HepG2 (cell line): ENCODE measurements at regions not wholly inside any gene's neighbourhood (a gene's known extent, or its start where the extent isn't known, plus 50 kb on each side); places are given as distances from the start of the nearest gene placed in this dataset.

ENCODE experiments used
- ATAC-seq: fragments of 200-7000 bp; cut with Tn5 transposase; 3 replicates; pipeline ENCODE4 v1.9.1; 2020; ENCODE audit warnings: mild to moderate bottlenecking, moderate library complexity
- BruUV-seq: library from RNA; stranded (reverse); fragments of 400-500 nt; replicated peaks from 2 replicates; lab custom pipeline; 2021; lab: Mats Ljungman, UMichigan
- CTCF ChIA-PET: fragments of 300-600 bp; formaldehyde crosslinking; extraction: SDS; loops from one replicate; lab custom pipeline; 2021; ENCODE audit warnings: low total read pairs, inconsistent platforms, low intra/inter-chr PET ratio; lab: Yijun Ruan, JAX
- POLR2A ChIA-PET: fragments of 350-600 bp; sonication (Branson Sonifier 250); formaldehyde crosslinking; loops from one replicate; lab custom pipeline; 2020; ENCODE audit warnings: antibody characterized with exemption, inconsistent platforms; lab: Yijun Ruan, JAX
- DNase-seq: peaks from one replicate; pipeline ENCODE4 v3.0.0-alpha.2; 2015; ENCODE audit warnings: low spot score
- FAIRE-seq: peaks from 3 replicates; lab custom pipeline; 2011; peaks lifted over from hg19 to GRCh38; lab: Jason Lieb, UNC
- H2AFZ ChIP-seq: one replicate; pipeline ENCODE4 v1.6.1; 2011; ENCODE audit warnings: low read length, inconsistent platforms
- H3K27ac ChIP-seq: fragments of 300-600 bp; 3 replicates; pipeline ENCODE4 v1.8.0; 2011; ENCODE audit warnings: mixed run types, mild to moderate bottlenecking, mixed read lengths, low read length, inconsistent platforms; ENCODE audit not compliant: insufficient read depth; ENCODE audit errors: extremely low read length
- H3K27me3 ChIP-seq, 2 experiments: fragments of 200-600 bp in 1 of 2; 2 replicates in 1 of 2; 3 replicates in 1 of 2; pipeline versions ENCODE4 v1.6.0 to v1.8.0; 2011; ENCODE audit warnings: low read length in 2 of 2, mild to moderate bottlenecking in 2 of 2, moderate library complexity in 2 of 2, inconsistent platforms in 1 of 2; ENCODE audit not compliant: insufficient read depth in 2 of 2, control insufficient read depth in 1 of 2
- H3K36me3 ChIP-seq, 2 experiments: fragments of 200-600 bp in 1 of 2; replicated peaks in 1 of 2; 2 replicates in 1 of 2; 3 replicates in 1 of 2; pipeline versions ENCODE4 v1.5.1 to v1.8.0; 2011; ENCODE audit warnings: low read length in 2 of 2, inconsistent platforms in 1 of 2; ENCODE audit not compliant: insufficient read depth in 2 of 2, control insufficient read depth in 1 of 2
- H3K4me1 ChIP-seq: 2 replicates; pipeline ENCODE4 v1.5.1; 2012; ENCODE audit warnings: low read length, inconsistent platforms; ENCODE audit not compliant: insufficient read depth
- H3K4me2 ChIP-seq: 2 replicates; pipeline ENCODE4 v1.6.0; 2011; ENCODE audit warnings: low read depth, low read length, inconsistent platforms
- H3K4me3 ChIP-seq, 3 experiments: fragments of 200-600 bp in 1 of 3; sonication (generic), shearing (Covaris generic) in 1 of 3; replicated peaks in 1 of 3; 2 replicates each; pipeline ENCODE4 v1.5.1; 2011 to 2016; ENCODE audit warnings: low read length in 3 of 3, inconsistent platforms in 2 of 3, low read depth in 2 of 3, mild to moderate bottlenecking in 2 of 3, control low read depth in 1 of 3, mixed read lengths in 1 of 3; ENCODE audit not compliant: insufficient read depth in 1 of 3
- H3K79me2 ChIP-seq: one replicate; pipeline ENCODE4 v1.6.1; 2011; ENCODE audit warnings: low read length, inconsistent platforms; ENCODE audit not compliant: insufficient read depth
- H3K9ac ChIP-seq: 2 replicates; pipeline ENCODE4 v1.6.0; 2011; ENCODE audit warnings: mild to moderate bottlenecking, low read depth, low read length, inconsistent platforms; ENCODE audit not compliant: insufficient read depth
- H3K9me3 ChIP-seq: 2 replicates; pipeline ENCODE4 v1.5.1; 2012; ENCODE audit warnings: mild to moderate bottlenecking, low read length
- H4K20me1 ChIP-seq: 2 replicates; pipeline ENCODE4 v1.6.0; 2011; ENCODE audit warnings: inconsistent platforms, mild to moderate bottlenecking, low read length, moderate library complexity; ENCODE audit not compliant: insufficient read depth
- AKNA ChIP-seq: sonication (generic); formaldehyde crosslinking; IDR thresholded peaks from 2 replicates; pipeline ENCODE4 v1.4.0; 2020; ENCODE audit warnings: missing genetic modification reagents, borderline replicate concordance
- ETS1 ChIP-seq: sonication (generic); formaldehyde crosslinking; IDR thresholded peaks from 2 replicates; pipeline ENCODE4 v1.4.0; 2020; ENCODE audit warnings: missing genetic modification reagents
- GMEB1 ChIP-seq: sonication (generic); formaldehyde crosslinking; IDR thresholded peaks from 2 replicates; pipeline ENCODE4 v1.5.1; 2020; ENCODE audit warnings: missing genetic modification reagents, mild to moderate bottlenecking, borderline replicate concordance
- POGZ ChIP-seq: sonication (generic); formaldehyde crosslinking; IDR thresholded peaks from 2 replicates; pipeline ENCODE4 v1.4.0; 2020; ENCODE audit warnings: mild to moderate bottlenecking, missing genetic modification reagents
- SIN3A ChIP-seq: IDR thresholded peaks from 2 replicates; pipeline ENCODE4 v1.6.1; 2011; ENCODE audit warnings: low read depth, mild to moderate bottlenecking, control low read depth, low read length, borderline replicate concordance
- SOX6 ChIP-seq, 2 experiments: fragments of 450-650 bp in 1 of 2; sonication (generic) in 1 of 2; formaldehyde crosslinking in 1 of 2; IDR thresholded peaks; 2 replicates each; pipeline versions ENCODE4 v1.4.0 to v1.6.1; 2017 to 2020; ENCODE audit warnings: antibody characterized with exemption in 1 of 2, mild to moderate bottlenecking in 1 of 2, missing genetic modification reagents in 1 of 2
- ZMAT5 ChIP-seq: sonication (generic); formaldehyde crosslinking; IDR thresholded peaks from 2 replicates; pipeline ENCODE4 v1.5.0; 2020; ENCODE audit warnings: mild to moderate bottlenecking, low read depth, missing genetic modification reagents, borderline replicate concordance
- ZNF557 ChIP-seq: sonication (generic); formaldehyde crosslinking; IDR thresholded peaks from 2 replicates; pipeline ENCODE4 v1.4.0; 2020; ENCODE audit warnings: missing genetic modification reagents
- ZNF710 ChIP-seq: sonication (generic); formaldehyde crosslinking; IDR thresholded peaks from 2 replicates; pipeline ENCODE4 v1.5.0; 2020; ENCODE audit warnings: mild to moderate bottlenecking, missing genetic modification reagents, borderline replicate concordance
- ZNF780A ChIP-seq: sonication (generic); formaldehyde crosslinking; IDR thresholded peaks from 2 replicates; pipeline ENCODE4 v1.8.0; 2022; ENCODE audit warnings: mild to moderate bottlenecking, missing genetic modification reagents, moderate library complexity
- WGBS: methylation state at CpG from one replicate; pipeline ENCODE4 v1.1.6; 2017; ENCODE audit warnings: low lambda C conversion rate; 5-methylcytosine and 5-hydroxymethylcytosine counted together
- in situ Hi-C: cut with HindIII; loops from 2 replicates; pipeline ENCODE4 v1.10.0; 2017; ENCODE audit warnings: low pct_unique_long_range_greater_than_20kb; ENCODE audit not compliant: extremely low pct_ligation_motif_present
- intact Hi-C: fragments of 100-400 bp; cut with micrococcal nuclease; formaldehyde crosslinking; loops from one replicate; pipeline ENCODE4 v1.10.0; 2022; ENCODE audit not compliant: unreplicated experiment

GRCh38 chr3:171965067-171965712, 74.2 kb upstream of the FNDC3B start (continued):
- TF ChIP-seq ZNF710 (CRISPR knock-in tag), result peak; percentile 70; the same call in 1 of the 2 replicates
- no peak for TF ChIP-seq SOX6 (IDR thresholded peaks at IDR 0.05)
- 0 out of 2 replicates have a peak, but pooled peaks have one; percentile 20 for TF ChIP-seq SOX6 (CRISPR knock-in tag; IDR thresholded peaks at IDR 0.05)
- 0 out of 2 replicates have a peak, but pooled peaks have one; percentile 30 for TF ChIP-seq POGZ (CRISPR knock-in tag)
- TF ChIP-seq ETS1, result no peak
- no peak for TF ChIP-seq ZNF780A (CRISPR knock-in tag)
- TF ChIP-seq, all 625 proteins: peak for 17

- BruUV-seq, result TSS peak; percentile 100
- peak overlapping the region; percentile 71 for H3K9ac ChIP-seq
- ChIA-PET POLR2A (interaction anchor here (0.6 to 3.5 kb wide), 9 partner anchors 13 to 174 kb away, joined by 3 to 36 read pairs (median 5); partner anchors contain the start of genes PLD1 and TMEM212), CTCF (no interaction called here)
- DNase-seq (no peak), FAIRE-seq (no peak), ATAC-seq (peak; percentile 78)
- peak overlapping the region; percentile 54 for H3K4me2 ChIP-seq
- H3K27ac ChIP-seq, result peak overlapping the region; percentile 90
- H3K79me2 ChIP-seq, result no peaks in the 10 kb centered on the region
- H3K36me3 ChIP-seq, result no peaks in the 10 kb centered on the region
- H3K27me3 ChIP-seq, result no peaks in the 10 kb centered on the region
- H3K9me3 ChIP-seq, result no peaks in the 10 kb centered on the region
- in situ Hi-C loops (no loop called here), intact Hi-C loops (no loop called here)
- H3K4me3 ChIP-seq, result no peak overlapping the region; a peak in 1 of 6 replicates
- H4K20me1 ChIP-seq, result no peaks in the 10 kb centered on the region
- 26% methylated on average over 3 of the region's 3 CpGs for WGBS
- no peak overlapping the region for H2AFZ ChIP-seq
- peaks cover 66% of the 10 kb centered on the region for H3K4me1 ChIP-seq
- TF ChIP-seq AKNA (no peak), ZNF557 (CRISPR knock-in tag) (no peak), ZMAT5 (no peak), SIN3A (no peak), GMEB1 (no peak)
Measured at GRCh38 chr3:171966533-171967136, 72.7 kb upstream of the FNDC3B start.
